SJCRH30 (cell line): ENCODE measurements at regions not wholly inside any gene's neighbourhood (a gene's known extent, or its start where the extent isn't known, plus 50 kb on each side); places are given as distances from the start of the nearest gene placed in this dataset.
"Not testable (repeated sequence)": the region's sequence is repeated elsewhere in the genome, so short reads cannot be mapped to it uniquely, and the experiment has no call there.

Experiments
- DNase-seq, 2 experiments: peaks; one replicate each; pipeline ENCODE4 v3.0.0-alpha.2; 2015 to 2020
- H3K27ac ChIP-seq: fragments of 250-450 bp; sonication (Bioruptor Pico); 2 replicates; pipeline ENCODE4 v1.5.1; 2020; ENCODE audit warnings: mild to moderate bottlenecking, moderate library complexity
- H3K27me3 ChIP-seq: fragments of 250-450 bp; sonication (Bioruptor Pico); 2 replicates; pipeline ENCODE4 v1.5.1; 2020; ENCODE audit warnings: mild to moderate bottlenecking, moderate library complexity
- H3K36me3 ChIP-seq: fragments of 250-450 bp; sonication (Bioruptor Pico); 2 replicates; pipeline ENCODE4 v1.5.1; 2020; ENCODE audit warnings: mild to moderate bottlenecking, moderate library complexity
- H3K4me1 ChIP-seq: fragments of 250-450 bp; sonication (Bioruptor Pico); 2 replicates; pipeline ENCODE4 v1.5.1; 2020; ENCODE audit warnings: mild to moderate bottlenecking, moderate library complexity
- H3K4me3 ChIP-seq: fragments of 250-450 bp; sonication (Bioruptor Pico); 2 replicates; pipeline ENCODE4 v1.5.1; 2020; ENCODE audit warnings: mild to moderate bottlenecking, moderate library complexity
- H3K9me3 ChIP-seq: fragments of 250-450 bp; sonication (Bioruptor Pico); replicated peaks from 2 replicates; pipeline ENCODE4 v1.5.1; 2020; ENCODE audit warnings: mild to moderate bottlenecking, moderate library complexity

GRCh38 chr6:113763876-113764275 lies 93.3 kb upstream of the MARCKS start:
- peaks cover 4% of the 10 kb centered on the region; the same call in 1 of the 2 replicates for H3K4me1 ChIP-seq
- no peak for DNase-seq
- H3K27me3 ChIP-seq, result no peaks in the 10 kb centered on the region
- H3K27ac ChIP-seq, result no peak overlapping the region
- H3K9me3 ChIP-seq, result 0 out of 2 replicates have a peak, but pooled peaks cover 2% of the 10 kb centered on the region
- no peaks in the 10 kb centered on the region for H3K36me3 ChIP-seq
- H3K4me3 ChIP-seq, result no peak overlapping the region

DNA sequence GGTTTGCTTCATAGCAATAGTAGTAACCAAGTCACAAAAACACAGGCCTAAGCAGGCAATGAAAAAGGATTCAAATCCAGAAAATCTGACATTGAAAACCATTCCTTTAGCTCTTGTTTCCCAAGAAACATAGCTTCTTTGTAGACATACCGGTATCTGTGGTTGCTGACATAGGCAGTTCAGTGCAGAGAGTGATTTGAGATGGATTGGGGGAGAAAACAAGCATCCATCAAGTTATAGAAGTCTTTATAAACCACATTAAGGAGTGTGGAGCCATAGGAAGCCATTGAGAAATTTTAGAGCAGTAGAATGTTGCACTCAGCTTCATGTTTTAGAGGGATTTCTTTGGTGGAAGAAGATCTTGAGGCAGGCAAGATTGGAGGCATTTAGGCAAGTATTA lies 91.2 kb upstream of the MARCKS start:
- DNase-seq, result no peak
- Histone ChIP-seq H3K4me1 (peaks cover 4% of the 10 kb centered on the region; the same call in 1 of the 2 replicates), H3K4me3 (no peak overlapping the region), H3K27ac (no peak overlapping the region), H3K36me3 (no peaks in the 10 kb centered on the region), H3K9me3 (0 out of 2 replicates have a peak, but pooled peaks cover 2% of the 10 kb centered on the region), H3K27me3 (no peaks in the 10 kb centered on the region)

DNA sequence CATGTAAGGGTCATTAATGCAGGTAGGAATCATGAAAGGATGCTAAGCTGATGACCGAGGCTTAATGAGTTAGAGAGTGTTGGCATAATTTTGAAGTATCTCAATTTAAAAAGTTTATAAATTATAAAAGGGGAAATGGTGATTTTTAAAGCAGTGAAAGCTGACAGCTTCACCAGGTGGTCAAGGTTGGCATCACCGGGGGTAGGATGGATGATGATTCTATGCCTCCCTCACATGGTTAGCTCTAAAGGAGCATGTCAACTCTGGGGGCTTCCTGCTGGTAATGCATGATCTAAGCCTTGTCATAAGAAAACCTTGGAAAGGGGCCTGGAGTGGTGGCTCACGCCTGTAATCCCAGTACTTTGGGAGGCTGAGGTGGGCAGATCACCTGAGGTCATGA lies 89.2 kb upstream of the MARCKS start:
- peaks cover 4% of the 10 kb centered on the region; the same call in 1 of the 2 replicates for H3K4me1 ChIP-seq
- H3K27me3 ChIP-seq, result no peaks in the 10 kb centered on the region
- no peak overlapping the region for H3K4me3 ChIP-seq
- H3K36me3 ChIP-seq, result no peaks in the 10 kb centered on the region
- H3K27ac ChIP-seq, result no peak overlapping the region
- H3K9me3 ChIP-seq, result 0 out of 2 replicates have a peak, but pooled peaks cover 2% of the 10 kb centered on the region
- no peak for DNase-seq

DNA sequence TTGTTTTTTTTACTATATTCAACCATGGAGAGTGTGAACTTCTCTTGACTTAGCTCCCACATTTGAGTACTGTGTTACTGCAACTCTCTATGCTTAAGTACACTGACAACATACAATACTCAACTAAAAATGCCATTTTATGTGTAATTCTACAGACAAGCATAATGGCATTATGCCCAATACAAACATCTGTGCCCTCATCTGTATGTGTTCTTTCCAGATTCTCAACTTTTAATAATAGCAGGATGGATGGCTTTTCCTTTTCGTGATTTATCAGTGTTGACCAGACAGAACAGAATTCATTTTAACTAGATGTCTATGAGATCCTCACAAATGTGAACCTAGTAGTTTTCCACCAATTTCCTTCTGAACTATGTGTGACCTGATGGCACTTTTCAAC lies 84.2 kb upstream of the MARCKS start:
- no peaks in the 10 kb centered on the region for H3K4me1 ChIP-seq
- H3K9me3 ChIP-seq, result no peaks in the 10 kb centered on the region
- DNase-seq, result no peak
- H3K36me3 ChIP-seq, result no peaks in the 10 kb centered on the region
- no peaks in the 10 kb centered on the region for H3K27me3 ChIP-seq
- no peak overlapping the region for H3K27ac ChIP-seq
- no peak overlapping the region for H3K4me3 ChIP-seq

DNA sequence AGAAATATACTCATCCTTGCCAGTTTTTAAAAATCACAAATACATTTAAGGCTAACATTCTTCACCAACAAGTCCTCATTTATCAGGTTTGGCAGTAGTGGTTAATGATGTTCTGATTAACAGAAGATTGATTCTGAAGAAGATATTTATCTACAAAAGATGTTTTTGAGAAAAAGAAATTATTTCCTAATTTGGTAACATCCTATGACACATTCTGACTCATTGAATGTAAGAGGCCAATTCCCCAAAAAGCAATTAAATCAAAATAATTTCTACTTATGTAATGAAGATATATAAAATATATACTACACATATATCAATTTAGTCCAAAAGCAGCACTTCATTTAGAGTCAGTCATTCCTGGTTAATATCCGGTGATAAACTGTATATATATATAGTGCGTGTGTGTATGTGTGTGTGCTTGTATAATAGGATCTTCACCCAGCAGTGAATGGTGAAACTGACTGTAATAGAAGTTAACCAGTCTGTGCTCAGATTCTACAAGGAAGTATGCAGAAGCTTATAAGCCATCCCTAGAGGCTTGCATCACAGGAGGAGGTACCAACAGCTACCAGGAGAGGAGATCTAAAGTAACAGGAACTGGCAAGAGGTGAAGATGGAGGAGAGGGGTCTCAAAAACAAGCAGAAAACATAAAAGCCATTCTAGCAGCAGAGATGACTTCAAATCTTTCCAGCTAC lies 82.9 kb upstream of the MARCKS start:
- Histone ChIP-seq H3K9me3 (peaks cover 4% of the 10 kb centered on the region; the same call in 1 of the 2 replicates), H3K4me3 (no peak overlapping the region), H3K27me3 (no peaks in the 10 kb centered on the region), H3K4me1 (no peaks in the 10 kb centered on the region), H3K36me3 (no peaks in the 10 kb centered on the region), H3K27ac (no peak overlapping the region)
- no peak for DNase-seq

- DNase-seq, result no peak
- Histone ChIP-seq H3K27me3 (no peaks in the 10 kb centered on the region), H3K4me3 (no peak overlapping the region), H3K9me3 (peaks cover 4% of the 10 kb centered on the region; the same call in 1 of the 2 replicates), H3K36me3 (no peaks in the 10 kb centered on the region), H3K4me1 (peaks cover 4% of the 10 kb centered on the region; the same call in 1 of the 2 replicates), H3K27ac (no peak overlapping the region)
These were observed 80.1 kb upstream of the MARCKS start for GRCh38 chr6:113776998-113777397.

GRCh38 chr6:113777601-113778000 lies 79.5 kb upstream of the MARCKS start:
- no peak overlapping the region for H3K27ac ChIP-seq
- H3K4me3 ChIP-seq, result no peak overlapping the region
- H3K27me3 ChIP-seq, result no peaks in the 10 kb centered on the region
- H3K36me3 ChIP-seq, result no peaks in the 10 kb centered on the region
- peaks cover 4% of the 10 kb centered on the region; the same call in 1 of the 2 replicates for H3K9me3 ChIP-seq
- H3K4me1 ChIP-seq, result peaks cover 4% of the 10 kb centered on the region; the same call in 1 of the 2 replicates
- no peak for DNase-seq

DNA sequence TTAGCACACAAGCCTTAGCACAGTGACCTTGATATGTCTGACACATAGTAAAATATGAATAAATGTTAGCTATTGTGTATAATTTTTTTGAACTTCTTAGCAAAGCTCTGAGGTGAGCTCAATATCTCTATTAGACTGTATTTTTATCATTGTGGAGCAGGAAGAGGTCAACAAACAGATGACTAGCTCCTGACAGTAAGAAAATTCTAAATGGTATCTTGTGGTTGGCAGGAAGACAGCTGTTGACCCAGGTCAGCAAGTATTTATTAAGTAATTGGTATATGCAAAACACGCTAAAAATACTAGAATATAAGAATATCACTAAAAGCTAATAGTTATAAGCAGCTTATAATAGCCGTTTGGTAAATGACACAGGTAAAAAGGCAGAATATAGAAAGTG lies 77.5 kb upstream of the MARCKS start:
- DNase-seq, result peak in 1 of 2 experiments; percentile 22
- H3K27ac ChIP-seq, result no peak overlapping the region

GRCh38 chr6:113782636-113783035 lies 74.5 kb upstream of the MARCKS start:
- H3K9me3 ChIP-seq, result peaks cover 4% of the 10 kb centered on the region; the same call in 1 of the 2 replicates
- H3K27ac ChIP-seq, result no peak overlapping the region
- no peaks in the 10 kb centered on the region for H3K36me3 ChIP-seq
- no peak overlapping the region for H3K4me3 ChIP-seq
- no peaks in the 10 kb centered on the region for H3K27me3 ChIP-seq
- no peak for DNase-seq
- peaks cover 4% of the 10 kb centered on the region; the same call in 1 of the 2 replicates for H3K4me1 ChIP-seq

More for the DNA sequence above, 77.5 kb upstream of the MARCKS start:
- Histone ChIP-seq H3K36me3 (no peaks in the 10 kb centered on the region), H3K4me3 (no peak overlapping the region), H3K4me1 (peaks cover 4% of the 10 kb centered on the region; the same call in 1 of the 2 replicates), H3K9me3 (peaks cover 4% of the 10 kb centered on the region; the same call in 1 of the 2 replicates), H3K27me3 (no peaks in the 10 kb centered on the region)

DNA sequence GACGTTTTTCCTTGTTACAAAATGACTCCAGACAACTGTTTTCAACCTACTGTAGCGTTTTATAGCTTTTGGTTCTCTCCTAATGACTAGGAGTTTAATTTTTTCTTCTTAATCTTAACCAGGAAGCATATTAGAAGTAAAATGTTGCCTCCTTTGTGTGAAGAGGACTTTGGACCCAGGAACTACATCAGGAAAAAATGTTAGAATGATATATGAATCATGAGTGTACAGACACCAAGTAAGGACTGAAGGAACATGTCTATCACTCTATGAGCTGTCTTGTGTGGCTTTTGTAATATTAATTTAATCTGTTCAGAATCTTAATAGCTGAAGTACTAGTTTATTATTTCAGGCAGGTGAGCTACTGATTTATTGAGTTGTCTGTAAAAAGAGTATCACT lies 71.0 kb upstream of the MARCKS start:
- Histone ChIP-seq H3K27me3 (no peaks in the 10 kb centered on the region), H3K27ac (no peak overlapping the region), H3K4me3 (no peak overlapping the region), H3K36me3 (no peaks in the 10 kb centered on the region), H3K9me3 (no peaks in the 10 kb centered on the region), H3K4me1 (no peaks in the 10 kb centered on the region)
- DNase-seq, result no peak

DNA sequence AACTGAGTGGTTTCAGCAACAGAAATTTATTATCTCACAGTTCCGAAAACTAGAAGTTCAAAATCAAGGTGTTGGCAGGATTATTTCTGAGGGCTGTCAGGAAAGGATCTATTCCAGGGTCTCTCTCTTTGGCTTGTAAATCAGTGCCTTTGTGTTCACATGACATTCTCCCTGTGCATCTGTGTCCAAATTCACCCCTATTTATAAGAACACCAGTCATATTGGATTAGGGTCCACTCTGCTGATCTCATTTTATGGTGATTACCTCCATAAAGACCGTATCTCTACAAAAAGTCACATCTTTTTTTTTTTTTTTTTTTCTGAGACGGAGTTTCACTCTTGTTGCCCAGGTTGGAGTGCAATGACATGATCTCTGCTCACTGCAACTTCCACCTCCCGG lies 68.6 kb upstream of the MARCKS start:
- Histone ChIP-seq H3K27ac (no peak overlapping the region), H3K9me3 (no peaks in the 10 kb centered on the region), H3K4me3 (no peak overlapping the region), H3K27me3 (no peaks in the 10 kb centered on the region), H3K36me3 (no peaks in the 10 kb centered on the region), H3K4me1 (no peaks in the 10 kb centered on the region)
- DNase-seq, result no peak

GRCh38 chr6:113791225-113791624 lies 65.9 kb upstream of the MARCKS start:
- not testable (repeated sequence) for H3K9me3 ChIP-seq, H3K4me3 ChIP-seq, H3K27me3 ChIP-seq, DNase-seq, H3K4me1 ChIP-seq, H3K36me3 ChIP-seq, H3K27ac ChIP-seq

DNA sequence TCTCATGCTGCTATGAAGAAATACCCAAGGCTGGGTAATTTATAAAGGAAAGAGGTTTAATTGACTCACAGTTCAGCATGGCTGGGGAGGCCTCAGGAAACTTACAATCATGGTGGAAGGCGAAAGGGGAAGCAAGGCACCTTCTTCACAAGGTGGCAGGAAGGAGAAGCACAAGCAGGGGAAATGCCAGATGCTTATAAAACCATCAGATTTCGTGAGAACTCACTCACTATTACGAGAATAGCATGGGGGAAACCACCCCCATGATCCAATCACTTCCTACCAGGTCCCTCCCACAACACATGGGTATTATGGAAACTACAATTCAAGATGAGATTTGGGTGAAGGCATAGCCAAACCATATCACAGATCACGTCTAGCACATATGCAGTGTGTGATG lies 61.8 kb upstream of the MARCKS start:
- not testable (repeated sequence) for H3K4me3 ChIP-seq, H3K4me1 ChIP-seq, H3K9me3 ChIP-seq, H3K27ac ChIP-seq, H3K36me3 ChIP-seq, DNase-seq, H3K27me3 ChIP-seq

- no peak for DNase-seq
- H3K27ac ChIP-seq, result no peak overlapping the region
These were observed 61.1 kb upstream of the MARCKS start for GRCh38 chr6:113796038-113796437.

DNA sequence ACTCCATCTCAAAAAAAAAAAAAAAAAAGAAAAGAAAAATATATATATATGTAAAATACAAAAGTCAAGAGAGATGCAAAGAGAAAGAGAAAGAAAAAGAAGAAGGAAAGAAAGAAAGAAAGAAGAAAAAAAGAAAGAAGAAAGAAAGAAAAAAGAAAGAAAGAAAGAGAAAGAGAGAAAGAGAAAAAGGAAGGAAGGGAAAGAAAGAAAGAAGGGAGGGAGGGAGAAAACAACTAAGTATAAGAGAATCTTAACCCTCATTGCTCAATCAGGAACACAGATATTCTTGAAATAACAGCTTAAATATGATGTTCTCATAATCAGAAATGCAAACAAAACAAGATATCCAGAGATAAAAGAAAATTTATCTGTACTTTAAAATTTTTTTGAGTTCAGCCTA lies 54.4 kb upstream of the MARCKS start:
- H3K9me3 ChIP-seq, result no peaks in the 10 kb centered on the region
- no peak for DNase-seq
- no peaks in the 10 kb centered on the region for H3K4me1 ChIP-seq
- H3K27ac ChIP-seq, result no peak overlapping the region
- H3K4me3 ChIP-seq, result no peak overlapping the region
- no peaks in the 10 kb centered on the region for H3K27me3 ChIP-seq
- H3K36me3 ChIP-seq, result no peaks in the 10 kb centered on the region

More at GRCh38 chr6:113796038-113796437, 61.1 kb upstream of the MARCKS start:
- Histone ChIP-seq H3K36me3 (no peaks in the 10 kb centered on the region), H3K4me3 (no peak overlapping the region), H3K4me1 (no peaks in the 10 kb centered on the region), H3K27me3 (no peaks in the 10 kb centered on the region), H3K9me3 (no peaks in the 10 kb centered on the region; the same call in 1 of the 2 replicates)
